H1 (cell line): ENCODE measurements at regions not wholly inside any gene's neighbourhood (a gene's known extent, or its start where the extent isn't known, plus 50 kb on each side); places are given as distances from the start of the nearest gene placed in this dataset.

Experiments used
- CTCF ChIA-PET: fragments of 300-600 bp; sonication (Branson Sonifier 250); formaldehyde crosslinking; loops from one replicate; lab custom pipeline; 2021; ENCODE audit not compliant: partially characterized antibody; lab: Charles Lee
- POLR2A ChIA-PET: fragments of 300-600 bp; sonication (Branson Sonifier 250); formaldehyde crosslinking; loops from one replicate; lab custom pipeline; 2021; ENCODE audit warnings: inconsistent platforms; ENCODE audit not compliant: partially characterized antibody; lab: Charles Lee
- DNase-seq, 2 experiments: peaks; one replicate each; pipeline versions ENCODE4 v3.0.0 to v3.0.0-alpha.2; 2010 to 2022; ENCODE audit warnings: low spot score in 2 of 2, low read depth in 1 of 2, mixed read lengths in 1 of 2
- FAIRE-seq: peaks from 2 replicates; lab custom pipeline; 2011; peaks lifted over from hg19 to GRCh38; lab: Jason Lieb, UNC
- H2AFZ ChIP-seq: 2 replicates; pipeline ENCODE4 v1.8.1; 2012; ENCODE audit warnings: low read length, inconsistent platforms
- H2AK5ac ChIP-seq: 2 replicates; pipeline ENCODE4 v1.6.1; 2013; ENCODE audit warnings: low read depth, low read length
- H2BK120ac ChIP-seq: replicated peaks from 2 replicates; pipeline ENCODE3; 2013; ENCODE audit warnings: low read depth, low read length, inconsistent platforms
- H2BK12ac ChIP-seq: 2 replicates; pipeline ENCODE4 v1.6.1; 2013; ENCODE audit warnings: low read depth, low read length
- H2BK15ac ChIP-seq: 2 replicates; pipeline ENCODE4 v1.6.1; 2013; ENCODE audit warnings: low read length
- H2BK20ac ChIP-seq: 2 replicates; pipeline ENCODE4 v1.6.1; 2013; ENCODE audit warnings: low read length
- H2BK5ac ChIP-seq: 2 replicates; pipeline ENCODE4 v1.6.1; 2013; ENCODE audit warnings: low read depth, low read length
- H3K14ac ChIP-seq: 2 replicates; pipeline ENCODE4 v1.6.1; 2013; ENCODE audit warnings: inconsistent platforms; ENCODE audit not compliant: insufficient read length
- H3K18ac ChIP-seq: 2 replicates; pipeline ENCODE4 v1.6.1; 2013; ENCODE audit warnings: low read length; ENCODE audit errors: extremely low read depth
- H3K23ac ChIP-seq: 2 replicates; pipeline ENCODE4 v1.6.1; 2013; ENCODE audit warnings: inconsistent platforms; ENCODE audit not compliant: insufficient read length
- H3K23me2 ChIP-seq: 2 replicates; pipeline ENCODE4 v1.6.1; 2013; ENCODE audit warnings: low read depth, low read length
- H3K27ac ChIP-seq: 2 replicates; pipeline ENCODE4 v1.6.1; 2011; ENCODE audit warnings: low read depth, low read length, inconsistent platforms
- H3K27me3 ChIP-seq, 4 experiments: replicated peaks in 1 of 4; 1 replicate in 1 of 4; 2 replicates in 3 of 4; pipeline versions ENCODE4 v1.6.1 to v1.8.1; 2011 to 2013; ENCODE audit warnings: low read length in 3 of 4, mild to moderate bottlenecking in 3 of 4, inconsistent platforms in 2 of 4, mixed read lengths in 2 of 4, moderate library complexity in 1 of 4; ENCODE audit not compliant: control insufficient read depth in 3 of 4, insufficient read depth in 3 of 4; ENCODE audit errors: extremely low read depth in 1 of 4
- H3K36me3 ChIP-seq, 4 experiments: 2 replicates each; pipeline versions ENCODE4 v1.6.1 to v1.8.1; 2011 to 2013; ENCODE audit warnings: mild to moderate bottlenecking in 4 of 4, low read length in 3 of 4, moderate library complexity in 2 of 4, control low read depth in 1 of 4, inconsistent platforms in 1 of 4; ENCODE audit not compliant: insufficient read depth in 4 of 4, control insufficient read depth in 2 of 4
- H3K4ac ChIP-seq: replicated peaks from 2 replicates; pipeline ENCODE3; 2013; ENCODE audit warnings: low read length, low read depth, mixed read lengths, inconsistent platforms; ENCODE audit not compliant: insufficient read length
- H3K4me1 ChIP-seq, 4 experiments: replicated peaks in 1 of 4; 1 replicate in 1 of 4; 2 replicates in 3 of 4; pipeline versions ENCODE4 v1.6.1 to v1.8.1; 2011 to 2013; ENCODE audit warnings: low read length in 3 of 4, inconsistent platforms in 2 of 4, mixed read lengths in 1 of 4; ENCODE audit not compliant: insufficient read depth in 4 of 4, control insufficient read depth in 3 of 4
- H3K4me2 ChIP-seq, 2 experiments: 2 replicates each; pipeline versions ENCODE4 v1.6.1 to v1.8.1; 2011 to 2013; ENCODE audit warnings: low read depth in 2 of 2, low read length in 2 of 2, control low read depth in 1 of 2, inconsistent platforms in 1 of 2, mild to moderate bottlenecking in 1 of 2; ENCODE audit not compliant: insufficient read depth in 1 of 2
- H3K4me3 ChIP-seq, 4 experiments: fragments of 200-600, 300-600 bp in 1 of 4; sonication (generic), shearing (Covaris generic), sonication (Bioruptor Twin) in 1 of 4; 2 replicates each; pipeline versions ENCODE4 v1.5.1 to v1.8.1; 2011 to 2016; ENCODE audit warnings: low read length in 4 of 4, low read depth in 3 of 4, control low read depth in 2 of 4, inconsistent platforms in 2 of 4, mild to moderate bottlenecking in 2 of 4, mixed read lengths in 1 of 4, moderate library complexity in 1 of 4; ENCODE audit not compliant: insufficient read depth in 2 of 4; ENCODE audit errors: extremely low read depth in 1 of 4
- H3K56ac ChIP-seq: replicated peaks from 2 replicates; pipeline ENCODE3; 2013; ENCODE audit warnings: low read depth, mild to moderate bottlenecking, mixed read lengths, low read length, inconsistent platforms; ENCODE audit not compliant: insufficient read length
- H3K79me1 ChIP-seq: 2 replicates; pipeline ENCODE4 v1.6.1; 2013; ENCODE audit warnings: low read depth, low read length, control low read depth
- H3K79me2 ChIP-seq, 2 experiments: 2 replicates each; pipeline versions ENCODE4 v1.6.1 to v1.8.1; 2012 to 2013; ENCODE audit warnings: low read length in 2 of 2, mild to moderate bottlenecking in 2 of 2, inconsistent platforms in 1 of 2; ENCODE audit not compliant: insufficient read depth in 2 of 2, control insufficient read depth in 1 of 2
- H3K9ac ChIP-seq, 4 experiments: replicated peaks in 1 of 4; 1 replicate in 1 of 4; 2 replicates in 3 of 4; pipeline versions ENCODE4 v1.6.1 to v1.8.1; 2011 to 2013; ENCODE audit warnings: low read depth in 3 of 4, low read length in 3 of 4, control low read depth in 2 of 4, mild to moderate bottlenecking in 2 of 4, moderate library complexity in 2 of 4, inconsistent platforms in 1 of 4; ENCODE audit errors: extremely low read depth in 1 of 4
- H3K9me3 ChIP-seq, 2 experiments: 2 replicates each; pipeline versions ENCODE4 v1.6.1 to v1.8.1; 2012 to 2013; ENCODE audit warnings: mild to moderate bottlenecking in 2 of 2, moderate library complexity in 2 of 2, control low read depth in 1 of 2, inconsistent platforms in 1 of 2, low read depth in 1 of 2, low read length in 1 of 2, mixed read lengths in 1 of 2; ENCODE audit not compliant: insufficient read depth in 2 of 2
- H4K20me1 ChIP-seq, 2 experiments: replicated peaks in 1 of 2; 2 replicates each; pipeline versions ENCODE3 to v1.8.1; 2011 to 2013; ENCODE audit warnings: inconsistent platforms in 2 of 2, low read length in 2 of 2, mild to moderate bottlenecking in 1 of 2; ENCODE audit not compliant: insufficient read depth in 2 of 2, control insufficient read depth in 1 of 2
- H4K5ac ChIP-seq: 2 replicates; pipeline ENCODE4 v1.6.1; 2013; ENCODE audit warnings: low read length, low read depth, mixed read lengths, inconsistent platforms; ENCODE audit not compliant: insufficient read length
- H4K8ac ChIP-seq: 2 replicates; pipeline ENCODE4 v1.8.0; 2013; ENCODE audit warnings: mild to moderate bottlenecking, moderate library complexity, low read length, inconsistent platforms; ENCODE audit not compliant: insufficient read depth; ENCODE audit errors: extremely low read depth
- H4K91ac ChIP-seq: replicated peaks from 2 replicates; pipeline ENCODE3; 2013; ENCODE audit warnings: low read length, mixed read lengths, inconsistent platforms; ENCODE audit not compliant: insufficient read length
- ASH2L ChIP-seq: fragments of 200-600, 300-600 bp; sonication (generic); IDR thresholded peaks from one replicate; pipeline ENCODE4 v1.7.1; 2017; ENCODE audit warnings: low read length
- BCL11A ChIP-seq, 2 experiments: IDR thresholded peaks; one replicate each; pipeline ENCODE4 v1.6.1; 2011; ENCODE audit warnings: low read depth in 2 of 2, low read length in 2 of 2, mild to moderate bottlenecking in 2 of 2
- CHD2 ChIP-seq: IDR thresholded peaks from 2 replicates; pipeline ENCODE4 v1.6.1; 2012; ENCODE audit warnings: low read length, improper control_type of control experiment
- CREB1 ChIP-seq: IDR thresholded peaks from 2 replicates; pipeline ENCODE4 v1.6.1; 2012; ENCODE audit warnings: inconsistent platforms
- HDAC2 ChIP-seq, 2 experiments: fragments of 300-600 bp in 1 of 2; sonication (generic) in 1 of 2; IDR thresholded peaks; 2 replicates each; pipeline ENCODE4 v1.6.1; 2011 to 2012; ENCODE audit warnings: low read depth in 2 of 2, low read length in 2 of 2, mild to moderate bottlenecking in 2 of 2, moderate library complexity in 2 of 2, borderline replicate concordance in 1 of 2, inconsistent platforms in 1 of 2
- MAFK ChIP-seq: IDR thresholded peaks from 2 replicates; pipeline ENCODE4 v1.6.1; 2012; ENCODE audit warnings: low read depth, mild to moderate bottlenecking, improper control_type of control experiment, low read length
- NRF1 ChIP-seq: IDR thresholded peaks from 2 replicates; pipeline ENCODE4 v1.6.1; 2011; ENCODE audit warnings: mild to moderate bottlenecking, low read depth, low read length, improper control_type of control experiment
- PHF8 ChIP-seq: fragments of 200-600 bp; sonication (generic); conservative IDR thresholded peaks from 2 replicates; pipeline ENCODE4 v1.7.1; 2012; ENCODE audit warnings: low read depth, mild to moderate bottlenecking, inconsistent platforms, low read length, moderate library complexity
- POLR2A ChIP-seq, 2 experiments: IDR thresholded peaks; 1 replicate in 1 of 2; 2 replicates in 1 of 2; pipeline ENCODE4 v1.6.1; 2011; ENCODE audit warnings: low read depth in 2 of 2, low read length in 2 of 2, mild to moderate bottlenecking in 2 of 2; ENCODE audit errors: control extremely low read depth in 1 of 2
- POLR2AphosphoS5 ChIP-seq: IDR thresholded peaks from 2 replicates; pipeline ENCODE4 v1.6.1; 2011; ENCODE audit warnings: low read depth, low read length
- WGBS, 2 experiments: shearing (Covaris generic) in 1 of 2; methylation state at CpG; one replicate each; pipeline versions ENCODE4 v1.1.6 to v1.1.7; 2013 to 2015; ENCODE audit warnings: low lambda C conversion rate in 2 of 2, mixed read lengths in 2 of 2, inconsistent platforms in 1 of 2, low coverage in 1 of 2, missing lambda C conversion rate in 1 of 2; ENCODE audit not compliant: insufficient replicate concordance in 2 of 2, insufficient coverage in 1 of 2, insufficient read length in 1 of 2; ENCODE audit errors: extremely low coverage in 1 of 2, missing lambda C conversion rate in 1 of 2; 5-methylcytosine and 5-hydroxymethylcytosine counted together

DNA sequence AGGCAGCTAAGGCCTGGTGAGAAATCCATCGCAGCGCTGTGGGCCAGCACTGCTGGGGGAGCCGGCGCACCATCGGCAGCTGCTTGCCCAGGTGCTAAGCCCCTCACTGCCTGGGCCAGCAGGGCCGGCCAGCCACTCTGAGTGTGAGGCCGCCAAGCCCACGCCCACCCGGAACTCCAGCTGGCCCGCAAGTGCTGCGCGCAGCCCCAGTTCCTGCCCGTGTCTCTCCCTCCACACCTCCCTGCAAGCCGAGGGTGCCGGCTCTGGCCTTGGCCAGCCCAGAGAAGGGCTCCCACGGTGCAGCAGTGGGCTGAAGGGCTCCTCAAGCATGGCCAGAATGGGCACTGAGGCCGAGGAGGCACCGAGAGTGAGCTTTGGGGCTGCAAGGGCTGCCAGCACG, 64.4 kb downstream of the EBNA1BP2 start:
- H4K20me1 ChIP-seq = no peaks in the 10 kb centered on the region
- H2AFZ ChIP-seq = no peak overlapping the region
- no peak overlapping the region for H3K56ac ChIP-seq
- no peaks in the 10 kb centered on the region for H3K23me2 ChIP-seq
- ChIA-PET POLR2A (no interaction called here), CTCF (interaction anchor here (1.2 kb wide), 1 partner anchor 34 kb away, joined by 3 read pairs; no protein-coding TSS in a partner anchor)
- H3K4me2 ChIP-seq = no peak overlapping the region
- FAIRE-seq (no peak), DNase-seq (no peak)
- 94% methylated on average over 8 of the region's 19 CpGs; no CpG with 5 or more reads in 1 of the 2 experiments for WGBS, 2 experiments
- peaks cover 24 to 32% of the 10 kb centered on the region in 2 experiments for H3K9me3 ChIP-seq
- H3K4me3 ChIP-seq = no peak overlapping the region
- H2BK15ac ChIP-seq = no peak overlapping the region
- H3K18ac ChIP-seq = no peak overlapping the region
- no peaks in the 10 kb centered on the region for H3K79me2 ChIP-seq
- no peak overlapping the region; the same call in 1 of the 2 replicates for H4K8ac ChIP-seq
- H3K4me1 ChIP-seq = no peaks in the 10 kb centered on the region
- H3K27ac ChIP-seq = no peak overlapping the region
- no peaks in the 10 kb centered on the region for H3K27me3 ChIP-seq
- no peak overlapping the region for H3K14ac ChIP-seq
- no peak overlapping the region for H4K5ac ChIP-seq
- peaks cover 0 to 6% (median 0%) of the 10 kb centered on the region in 4 experiments; a peak in 2 of 8 replicates for H3K36me3 ChIP-seq
- no peak overlapping the region for H2BK120ac ChIP-seq
- H2BK5ac ChIP-seq = no peak overlapping the region
- no peak overlapping the region for H3K9ac ChIP-seq
- H3K23ac ChIP-seq = no peak overlapping the region
- H2BK12ac ChIP-seq = no peak overlapping the region
- H3K4ac ChIP-seq = no peak overlapping the region
- TF ChIP-seq HDAC2 (IDR thresholded peaks at IDR 0.05; ENCODE audit: borderline replicate concordance in 1 of 2, low read depth in 2 of 2, low read length in 2 of 2) = no peak
- TF ChIP-seq POLR2A (IDR thresholded peaks at IDR 0.05; ENCODE audit: control extremely low read depth in 1 of 2, low read depth in 2 of 2, low read length in 2 of 2) = no peak
- no peak for TF ChIP-seq BCL11A (IDR thresholded peaks at IDR 0.05; ENCODE audit: low read depth in 2 of 2, low read length in 2 of 2)
- no peak for TF ChIP-seq MAFK
- TF ChIP-seq POLR2AphosphoS5 = no peak
- TF ChIP-seq PHF8 = no peak
- no peak for TF ChIP-seq CHD2
- TF ChIP-seq ASH2L = no peak
- no peak for TF ChIP-seq NRF1
- TF ChIP-seq CREB1 = no peak
- no peaks in the 10 kb centered on the region for H3K79me1 ChIP-seq
- H4K91ac ChIP-seq = no peak overlapping the region
- no peak overlapping the region for H2BK20ac ChIP-seq
- H2AK5ac ChIP-seq = no peak overlapping the region
